Stomach (tissue), 4 donors: ENCODE measurements at regions not wholly inside any gene's neighbourhood (a gene's known extent, or its start where the extent isn't known, plus 50 kb on each side); places are given as distances from the start of the nearest gene placed in this dataset.

ENCODE experiments used
- CTCF ChIP-seq, 7 experiments: fragments of 450-650 bp in 4 of 7; fragments of 200-600 bp in 3 of 7; sonication (generic) in 3 of 7; IDR thresholded peaks; one replicate each; pipeline ENCODE4 v1.5.1; 2016 to 2019; ENCODE audit warnings: antibody characterized with exemption in 7 of 7, control low read depth in 2 of 7, mild to moderate bottlenecking in 1 of 7
- POLR2AphosphoS5 ChIP-seq, 3 donors: sonication (generic); formaldehyde crosslinking; IDR thresholded peaks; one replicate each; pipeline ENCODE4 v1.6.1; 2016; ENCODE audit warnings: antibody characterized with exemption in 3 of 3

GRCh38 chr2:157056200-157056676 is 201.3 kb upstream of the GALNT5 start:
- TF ChIP-seq POLR2AphosphoS5 (IDR thresholded peaks at IDR 0.05) (no peak), CTCF (IDR thresholded peaks at IDR 0.05) (no peak)
